ENCODE measurements at regions not wholly inside any gene's neighbourhood (a gene's known extent, or its start where the extent isn't known, plus 50 kb on each side); places are given as distances from the start of the nearest gene placed in this dataset.

- no peaks in the 10 kb centered on the region for H4K20me1 ChIP-seq (ENCODE audit: low read depth, low read length)
- H3K9me2 ChIP-seq (replicated peaks; ENCODE audit: insufficient read depth, low read length): no peaks in the 10 kb centered on the region
- no peak overlapping the region for H3K9ac ChIP-seq (ENCODE audit: low read length)
- no peaks in the 10 kb centered on the region for H3F3A ChIP-seq (ENCODE audit: insufficient read depth)
- H3K4me2 ChIP-seq (ENCODE audit: low read depth, low read length, poor library complexity, severe bottlenecking): no peak overlapping the region
- TF ChIP-seq EZH2phosphoT487 (conservative IDR thresholded peaks at IDR 0.05; ENCODE audit: low read length): no peak
- no peak for TF ChIP-seq CTCF (IDR thresholded peaks at IDR 0.05; ENCODE audit: insufficient read depth, low read length, poor library complexity, severe bottlenecking)
- no peak overlapping the region for H3K27ac ChIP-seq (ENCODE audit: low read depth, low read length)
- H3K79me2 ChIP-seq (ENCODE audit: insufficient read depth, low read length): no peaks in the 10 kb centered on the region
- H3K36me3 ChIP-seq (ENCODE audit: low read length): no peaks in the 10 kb centered on the region
- no peaks in the 10 kb centered on the region for H3K9me3 ChIP-seq (ENCODE audit: insufficient read depth, low read length)
- no peak overlapping the region for H3K4me3 ChIP-seq (ENCODE audit: insufficient read depth, low read length, poor library complexity, severe bottlenecking)
- no peak overlapping the region for H2AFZ ChIP-seq (ENCODE audit: low read depth, low read length, severe bottlenecking)
- H3K27me3 ChIP-seq (ENCODE audit: low read length): no peaks in the 10 kb centered on the region
Observed at GRCh38 chr2:53407363-53408080, 360.1 kb upstream of the CHAC2 start.

- H3K9me2 ChIP-seq (replicated peaks; ENCODE audit: insufficient read depth, low read length): no peaks in the 10 kb centered on the region
- H3K4me2 ChIP-seq (ENCODE audit: low read depth, low read length, poor library complexity, severe bottlenecking): no peak overlapping the region
- no peak overlapping the region for H3K27ac ChIP-seq (ENCODE audit: low read depth, low read length)
- H3K4me3 ChIP-seq (ENCODE audit: insufficient read depth, low read length, poor library complexity, severe bottlenecking): no peak overlapping the region
- H3K27me3 ChIP-seq (ENCODE audit: low read length): no peaks in the 10 kb centered on the region
- no peak for TF ChIP-seq EZH2phosphoT487 (conservative IDR thresholded peaks at IDR 0.05; ENCODE audit: low read length)
- no peak for TF ChIP-seq CTCF (IDR thresholded peaks at IDR 0.05; ENCODE audit: insufficient read depth, low read length, poor library complexity, severe bottlenecking)
- H4K20me1 ChIP-seq (ENCODE audit: low read depth, low read length): no peaks in the 10 kb centered on the region
- H3K36me3 ChIP-seq (ENCODE audit: low read length): no peaks in the 10 kb centered on the region
- H2AFZ ChIP-seq (ENCODE audit: low read depth, low read length, severe bottlenecking): no peak overlapping the region
- H3F3A ChIP-seq (ENCODE audit: insufficient read depth): no peaks in the 10 kb centered on the region
- H3K79me2 ChIP-seq (ENCODE audit: insufficient read depth, low read length): no peaks in the 10 kb centered on the region
- H3K9ac ChIP-seq (ENCODE audit: low read length): no peak overlapping the region
- H3K9me3 ChIP-seq (ENCODE audit: insufficient read depth, low read length): no peaks in the 10 kb centered on the region
Observed at GRCh38 chr2:53403792-53404413, 363.7 kb upstream of the CHAC2 start.

GRCh38 chr2:53397085-53397484 lies 370.5 kb upstream of the CHAC2 start:
- Histone ChIP-seq H3K36me3 (ENCODE audit: low read length) (no peaks in the 10 kb centered on the region), H3K4me3 (ENCODE audit: insufficient read depth, low read length, poor library complexity, severe bottlenecking) (no peak overlapping the region), H3K79me2 (ENCODE audit: insufficient read depth, low read length) (no peaks in the 10 kb centered on the region), H3F3A (ENCODE audit: insufficient read depth) (no peaks in the 10 kb centered on the region), H3K4me2 (ENCODE audit: low read depth, low read length, poor library complexity, severe bottlenecking) (no peak overlapping the region), H4K20me1 (ENCODE audit: low read depth, low read length) (no peaks in the 10 kb centered on the region), H3K27ac (ENCODE audit: low read depth, low read length) (no peak overlapping the region), H3K9ac (ENCODE audit: low read length) (no peak overlapping the region), H3K27me3 (ENCODE audit: low read length) (no peaks in the 10 kb centered on the region), H2AFZ (ENCODE audit: low read depth, low read length, severe bottlenecking) (no peak overlapping the region), H3K9me2 (replicated peaks; ENCODE audit: insufficient read depth, low read length) (no peaks in the 10 kb centered on the region), H3K9me3 (ENCODE audit: insufficient read depth, low read length) (no peaks in the 10 kb centered on the region)
- TF ChIP-seq CTCF (IDR thresholded peaks at IDR 0.05; ENCODE audit: insufficient read depth, low read length, poor library complexity, severe bottlenecking) (no peak), EZH2phosphoT487 (conservative IDR thresholded peaks at IDR 0.05; ENCODE audit: low read length) (no peak)

Measured in SU-DHL-6 (cell line).